Ectodermal cell (in vitro differentiated cells): ENCODE measurements at regions not wholly inside any gene's neighbourhood (a gene's known extent, or its start where the extent isn't known, plus 50 kb on each side); places are given as distances from the start of the nearest gene placed in this dataset.

Experiments used
- H3K27ac ChIP-seq: 2 replicates; pipeline ENCODE4 v1.7.0; 2013; ENCODE audit warnings: mild to moderate bottlenecking, low read depth, low read length; ENCODE audit not compliant: insufficient read depth, poor library complexity, severe bottlenecking
- H3K27me3 ChIP-seq: 2 replicates; pipeline ENCODE4 v1.7.0; 2013; ENCODE audit warnings: mild to moderate bottlenecking, low read length; ENCODE audit not compliant: insufficient read depth, control insufficient read depth, poor library complexity, severe bottlenecking
- H3K36me3 ChIP-seq: one replicate; pipeline ENCODE4 v1.7.0; 2013; ENCODE audit warnings: low read length; ENCODE audit not compliant: control insufficient read depth, insufficient read depth
- H3K4me1 ChIP-seq: one replicate; pipeline ENCODE4 v1.7.0; 2013; ENCODE audit warnings: low read length; ENCODE audit not compliant: control insufficient read depth, insufficient read depth
- H3K4me3 ChIP-seq: 2 replicates; pipeline ENCODE4 v1.7.0; 2013; ENCODE audit warnings: low read depth, low read length, control low read depth; ENCODE audit not compliant: insufficient read depth
- H3K9me3 ChIP-seq: 2 replicates; pipeline ENCODE4 v1.7.0; 2013; ENCODE audit warnings: mild to moderate bottlenecking, low read length, moderate library complexity; ENCODE audit not compliant: control insufficient read depth
- WGBS, 2 experiments: methylation state at CpG; one replicate each; pipeline ENCODE4 v1.1.7; 2013; ENCODE audit warnings: missing lambda C conversion rate in 2 of 2; 5-methylcytosine and 5-hydroxymethylcytosine counted together

GRCh38 chr18:44117821-44118220, 562.9 kb upstream of the SETBP1 start:
- Histone ChIP-seq H3K9me3 (no peaks in the 10 kb centered on the region), H3K27me3 (no peaks in the 10 kb centered on the region), H3K4me3 (no peak overlapping the region), H3K36me3 (no peaks in the 10 kb centered on the region), H3K27ac (no peak overlapping the region), H3K4me1 (no peaks in the 10 kb centered on the region)

DNA sequence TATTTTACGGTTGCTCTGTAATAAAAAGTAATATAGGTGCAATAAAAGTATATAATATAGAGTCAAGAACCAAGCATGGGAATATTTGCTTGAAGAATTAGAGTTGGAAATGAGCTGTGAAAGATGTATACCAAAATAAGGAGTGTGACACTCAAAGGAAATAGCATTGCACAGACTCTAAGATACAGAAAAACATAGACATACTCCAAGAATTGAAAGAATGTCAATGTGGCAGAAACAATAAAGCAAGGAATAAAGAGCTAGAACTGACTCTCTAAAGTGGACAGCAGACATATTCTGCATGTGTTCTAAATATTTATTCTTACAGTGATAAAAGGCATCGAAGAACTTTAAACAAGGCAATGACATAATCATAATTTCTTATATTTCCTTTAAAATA, 561.1 kb upstream of the SETBP1 start:
- H3K4me3 ChIP-seq: no peak overlapping the region
- no peaks in the 10 kb centered on the region for H3K36me3 ChIP-seq
- WGBS, 2 experiments: 100% methylated on average over 2 of the region's 2 CpGs; no CpG with 5 or more reads in 1 of the 2 experiments
- no peaks in the 10 kb centered on the region for H3K27me3 ChIP-seq
- H3K9me3 ChIP-seq: no peaks in the 10 kb centered on the region
- no peak overlapping the region for H3K27ac ChIP-seq
- H3K4me1 ChIP-seq: no peaks in the 10 kb centered on the region

GRCh38 chr18:44123743-44124142, 556.9 kb upstream of the SETBP1 start:
- Histone ChIP-seq H3K27ac (no peak overlapping the region), H3K4me1 (no peaks in the 10 kb centered on the region), H3K36me3 (no peaks in the 10 kb centered on the region), H3K27me3 (no peaks in the 10 kb centered on the region), H3K4me3 (no peak overlapping the region), H3K9me3 (no peaks in the 10 kb centered on the region)
- whole genome bisulfite sequencing, 2 experiments: 90 to 95% methylated on average over 2 of the region's 2 CpGs

GRCh38 chr18:44125446-44125845, 555.2 kb upstream of the SETBP1 start:
- Histone ChIP-seq H3K9me3 (no peaks in the 10 kb centered on the region), H3K27ac (no peak overlapping the region), H3K4me1 (no peaks in the 10 kb centered on the region), H3K4me3 (no peak overlapping the region), H3K27me3 (no peaks in the 10 kb centered on the region), H3K36me3 (no peaks in the 10 kb centered on the region)
- 83 to 100% methylated on average over 2 of the region's 3 CpGs for WGBS, 2 experiments

DNA sequence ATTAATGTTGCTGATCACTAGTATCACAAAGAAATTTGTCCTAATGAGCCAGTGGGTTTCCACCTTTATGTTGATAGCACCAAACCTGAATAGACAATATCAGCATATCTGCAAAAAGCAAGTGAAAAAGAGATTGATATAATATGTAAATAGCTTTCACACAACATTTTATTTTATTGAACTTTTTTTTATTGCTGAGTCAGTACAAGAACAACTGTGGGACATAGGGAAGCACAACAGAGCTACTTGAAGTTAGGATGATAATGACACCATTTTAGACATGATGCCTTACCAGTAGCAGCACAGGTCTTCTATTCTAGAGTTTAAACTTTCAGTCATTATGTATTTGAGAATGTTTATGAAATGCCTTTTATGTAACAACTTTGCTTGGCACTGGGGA, 554.1 kb upstream of the SETBP1 start:
- no peak overlapping the region for H3K4me3 ChIP-seq
- H3K27ac ChIP-seq: no peak overlapping the region
- H3K9me3 ChIP-seq: no peaks in the 10 kb centered on the region
- H3K36me3 ChIP-seq: no peaks in the 10 kb centered on the region
- no peaks in the 10 kb centered on the region for H3K27me3 ChIP-seq
- no peaks in the 10 kb centered on the region for H3K4me1 ChIP-seq

DNA sequence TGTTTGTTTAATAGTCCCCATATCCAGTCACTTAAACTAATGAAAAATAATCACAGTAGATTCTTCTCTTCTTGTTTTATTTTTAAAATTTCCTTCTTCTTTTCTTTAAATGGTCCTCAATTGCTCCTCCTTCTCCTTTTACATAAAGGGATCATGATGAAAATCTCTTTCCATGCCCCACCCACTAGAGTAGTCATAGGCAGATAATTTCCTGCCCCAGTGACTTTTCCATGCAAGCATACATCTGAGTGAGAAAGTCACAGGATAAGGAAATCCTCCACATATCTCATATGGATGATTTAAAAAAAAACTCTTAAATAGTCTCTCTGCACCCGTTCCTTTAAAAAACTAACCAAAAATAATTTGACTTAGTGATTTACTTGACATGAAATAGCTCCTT, 552.3 kb upstream of the SETBP1 start:
- Histone ChIP-seq H3K27ac (no peak overlapping the region), H3K9me3 (no peaks in the 10 kb centered on the region), H3K4me1 (no peaks in the 10 kb centered on the region), H3K36me3 (no peaks in the 10 kb centered on the region), H3K27me3 (no peaks in the 10 kb centered on the region), H3K4me3 (no peak overlapping the region)
- no CpG with 5 or more reads among the region's 1 CpG for whole genome bisulfite sequencing, 2 experiments

DNA sequence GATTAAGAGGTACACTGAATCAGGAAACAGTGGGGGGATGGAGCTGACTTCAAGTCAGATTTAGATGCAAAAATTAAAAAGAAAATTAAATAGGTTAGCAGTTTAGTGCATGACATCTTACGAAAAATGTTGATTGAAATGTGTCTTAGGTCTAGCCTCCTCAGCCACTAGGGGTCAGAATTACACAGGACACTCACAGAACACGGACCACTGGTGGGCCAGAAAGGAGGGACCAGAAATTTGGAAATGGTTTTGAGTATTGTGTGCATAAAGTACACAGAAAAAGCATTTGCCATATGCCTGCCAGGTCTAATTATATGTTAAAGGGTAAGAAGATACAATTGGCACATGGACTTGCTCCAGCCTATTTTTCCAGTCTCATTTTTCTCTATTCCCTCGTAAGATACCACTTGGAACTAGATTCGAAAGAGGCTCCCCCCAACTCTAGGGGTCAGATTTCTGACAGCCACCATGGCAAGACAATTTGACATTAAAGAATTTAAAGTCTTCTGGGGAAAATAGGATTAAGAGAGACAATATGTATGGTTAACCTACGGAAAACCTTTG, 550.2 kb upstream of the SETBP1 start:
- no peaks in the 10 kb centered on the region for H3K36me3 ChIP-seq
- no peaks in the 10 kb centered on the region for H3K4me1 ChIP-seq
- 65 to 66% methylated on average over 4 of the region's 5 CpGs for WGBS, 2 experiments
- no peaks in the 10 kb centered on the region for H3K27me3 ChIP-seq
- H3K4me3 ChIP-seq: no peak overlapping the region
- H3K9me3 ChIP-seq: no peaks in the 10 kb centered on the region
- H3K27ac ChIP-seq: no peak overlapping the region

DNA sequence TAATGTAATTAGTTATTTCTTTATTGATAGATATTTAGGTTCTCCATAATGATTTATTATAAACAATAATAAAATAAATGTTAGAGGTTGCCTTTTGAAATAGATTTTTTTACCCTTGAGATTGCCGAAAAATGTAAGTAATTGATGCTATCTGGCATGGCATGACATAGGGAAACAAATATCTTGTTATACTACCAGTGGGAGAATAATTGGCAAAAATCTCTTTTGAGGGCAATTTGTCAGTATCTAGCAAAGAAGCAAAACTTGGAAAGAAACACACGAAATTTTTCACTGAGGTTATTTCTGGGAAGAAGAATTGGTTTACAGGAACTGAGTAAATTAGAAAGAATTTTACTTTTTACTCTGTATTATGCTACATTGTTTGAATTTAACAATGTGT, 547.2 kb upstream of the SETBP1 start:
- no peaks in the 10 kb centered on the region for H3K4me1 ChIP-seq
- no peaks in the 10 kb centered on the region for H3K9me3 ChIP-seq
- no peak overlapping the region for H3K27ac ChIP-seq
- H3K27me3 ChIP-seq: no peaks in the 10 kb centered on the region
- H3K4me3 ChIP-seq: no peak overlapping the region
- WGBS, 2 experiments: 89 to 93% methylated on average over 2 of the region's 2 CpGs
- no peaks in the 10 kb centered on the region for H3K36me3 ChIP-seq

- Histone ChIP-seq H3K4me1 (no peaks in the 10 kb centered on the region), H3K36me3 (no peaks in the 10 kb centered on the region), H3K9me3 (no peaks in the 10 kb centered on the region), H3K4me3 (no peak overlapping the region), H3K27ac (no peak overlapping the region), H3K27me3 (no peaks in the 10 kb centered on the region)
- WGBS, 2 experiments: 97 to 99% methylated on average over 4 of the region's 4 CpGs
Measured at GRCh38 chr18:44134447-44134846, 546.2 kb upstream of the SETBP1 start.

DNA sequence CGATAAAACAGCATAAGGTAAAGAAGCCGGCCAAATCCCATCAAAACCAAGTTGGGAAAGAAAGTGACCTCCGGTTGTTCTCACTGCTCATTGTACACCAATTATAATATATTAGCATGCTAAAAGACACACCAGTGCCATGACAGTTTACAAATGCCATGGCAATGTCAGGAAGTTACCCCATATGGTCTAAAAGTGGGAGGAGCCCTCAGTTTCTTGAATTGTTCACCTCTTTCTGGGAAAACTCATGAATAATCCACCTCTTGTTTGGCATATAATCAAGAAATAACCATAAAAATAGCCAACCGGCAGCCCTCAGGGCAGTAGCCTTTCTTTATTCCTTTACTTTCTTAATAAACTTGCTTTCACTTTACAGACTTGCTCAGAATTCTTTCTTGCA, 544.9 kb upstream of the SETBP1 start:
- H3K27ac ChIP-seq: no peak overlapping the region
- no peaks in the 10 kb centered on the region for H3K27me3 ChIP-seq
- no peaks in the 10 kb centered on the region for H3K9me3 ChIP-seq
- 87 to 93% methylated on average over 4 of the region's 4 CpGs for WGBS, 2 experiments
- no peak overlapping the region for H3K4me3 ChIP-seq
- H3K4me1 ChIP-seq: no peaks in the 10 kb centered on the region
- no peaks in the 10 kb centered on the region for H3K36me3 ChIP-seq

- H3K27me3 ChIP-seq: no peaks in the 10 kb centered on the region
- H3K4me1 ChIP-seq: no peaks in the 10 kb centered on the region
- no peak overlapping the region for H3K4me3 ChIP-seq
- WGBS, 2 experiments: 93 to 100% methylated on average over 1 of the region's 1 CpG
- H3K36me3 ChIP-seq: no peaks in the 10 kb centered on the region
- H3K9me3 ChIP-seq: no peaks in the 10 kb centered on the region
- H3K27ac ChIP-seq: no peak overlapping the region
Measured at GRCh38 chr18:44136326-44136725, 544.4 kb upstream of the SETBP1 start.
